ENCODE measurements at regions not wholly inside any gene's neighbourhood (a gene's known extent, or its start where the extent isn't known, plus 50 kb on each side); places are given as distances from the start of the nearest gene placed in this dataset.

- no peak overlapping the region for H3K27ac ChIP-seq
- TF ChIP-seq CTCF (IDR thresholded peaks at IDR 0.05), result no peak
- DNase-seq (ENCODE audit: low spot score), result no peak
- no peak overlapping the region for H3K4me3 ChIP-seq
Observed at GRCh38 chr2:143830476-143830875, 689.4 kb downstream of the ZEB2 start.

GRCh38 chr2:143828763-143829537 is 691.0 kb downstream of the ZEB2 start:
- no peak overlapping the region for H3K4me3 ChIP-seq
- TF ChIP-seq CTCF (IDR thresholded peaks at IDR 0.05), result no peak
- no peak overlapping the region for H3K27ac ChIP-seq
- DNase-seq (ENCODE audit: low spot score), result no peak

GRCh38 chr2:143824791-143825190 is 695.1 kb downstream of the ZEB2 start:
- no peak for TF ChIP-seq CTCF (IDR thresholded peaks at IDR 0.05)
- H3K27ac ChIP-seq, result no peak overlapping the region
- DNase-seq (ENCODE audit: low spot score), result no peak
- H3K4me3 ChIP-seq, result no peak overlapping the region

GRCh38 chr2:143823876-143824275 is 694.7 kb downstream of the ARHGAP15 start:
- DNase-seq (ENCODE audit: low spot score), result no peak
- TF ChIP-seq CTCF (IDR thresholded peaks at IDR 0.05), result no peak
- no peak overlapping the region for H3K4me3 ChIP-seq
- H3K27ac ChIP-seq, result no peak overlapping the region

- Histone ChIP-seq H3K4me3 (no peak overlapping the region), H3K27ac (no peak overlapping the region)
- no peak for DNase-seq (ENCODE audit: low spot score)
- TF ChIP-seq CTCF (IDR thresholded peaks at IDR 0.05), result no peak
Observed at GRCh38 chr2:143823296-143823695, 694.1 kb downstream of the ARHGAP15 start.

GRCh38 chr2:143822736-143823135 is 693.5 kb downstream of the ARHGAP15 start:
- no peak for DNase-seq (ENCODE audit: low spot score)
- no peak overlapping the region for H3K27ac ChIP-seq
- TF ChIP-seq CTCF (IDR thresholded peaks at IDR 0.05), result no peak
- H3K4me3 ChIP-seq, result no peak overlapping the region

- H3K27ac ChIP-seq, result no peak overlapping the region
- H3K4me3 ChIP-seq, result no peak overlapping the region
- no peak for DNase-seq (ENCODE audit: low spot score)
- TF ChIP-seq CTCF (IDR thresholded peaks at IDR 0.05), result no peak
Observed at GRCh38 chr2:143819764-143820163, 690.5 kb downstream of the ARHGAP15 start.

All from coronary artery (tissue), 2 donors.